Hepatocyte (in vitro differentiated cells): ENCODE measurements at regions not wholly inside any gene's neighbourhood (a gene's known extent, or its start where the extent isn't known, plus 50 kb on each side); places are given as distances from the start of the nearest gene placed in this dataset.

Source experiments
- DNase-seq: peaks from one replicate; pipeline ENCODE4 v3.0.0-alpha.2; 2016; ENCODE audit warnings: low spot score
- H2AFZ ChIP-seq: fragments of 200-600 bp; sonication (generic); 2 replicates; pipeline ENCODE4 v1.6.0; 2016; ENCODE audit warnings: antibody characterized with exemption, mild to moderate bottlenecking
- H3K27ac ChIP-seq: fragments of 200-600 bp; sonication (generic); 2 replicates; pipeline ENCODE4 v1.5.1; 2016; ENCODE audit warnings: mild to moderate bottlenecking
- H3K27me3 ChIP-seq: fragments of 200-600 bp; sonication (generic); 2 replicates; pipeline ENCODE4 v1.6.1; 2016
- H3K36me3 ChIP-seq: fragments of 200-600 bp; sonication (generic); replicated peaks from 2 replicates; pipeline ENCODE4 v1.5.1; 2016; ENCODE audit warnings: low read depth; ENCODE audit not compliant: insufficient read depth
- H3K4me1 ChIP-seq: fragments of 200-600 bp; sonication (generic); 2 replicates; pipeline ENCODE4 v1.5.1; 2016; ENCODE audit warnings: mild to moderate bottlenecking, moderate library complexity; ENCODE audit not compliant: insufficient read depth
- H3K4me2 ChIP-seq: fragments of 200-600 bp; sonication (generic); 2 replicates; pipeline ENCODE4 v1.6.0; 2016
- H3K4me3 ChIP-seq: fragments of 200-600 bp; sonication (generic); 2 replicates; pipeline ENCODE4 v1.5.1; 2016; ENCODE audit warnings: mild to moderate bottlenecking
- H3K79me2 ChIP-seq: fragments of 200-600 bp; sonication (generic); 2 replicates; pipeline ENCODE4 v1.6.0; 2017; ENCODE audit warnings: mild to moderate bottlenecking
- H3K9me2 ChIP-seq: fragments of 200-600 bp; sonication (generic); replicated peaks from 2 replicates; pipeline ENCODE4 v1.6.0; 2017; ENCODE audit warnings: mild to moderate bottlenecking; ENCODE audit not compliant: insufficient read depth
- H3K9me3 ChIP-seq: fragments of 200-600 bp; sonication (generic); 2 replicates; pipeline ENCODE4 v1.5.1; 2016; ENCODE audit warnings: low read depth, mild to moderate bottlenecking
- H4K20me1 ChIP-seq: fragments of 200-600 bp; sonication (generic); 2 replicates; pipeline ENCODE4 v1.6.0; 2016; ENCODE audit warnings: mild to moderate bottlenecking; ENCODE audit not compliant: insufficient read depth, poor library complexity, severe bottlenecking
- CTCF ChIP-seq: fragments of 200-600 bp; sonication (generic); IDR thresholded peaks from 2 replicates; pipeline ENCODE4 v1.5.1; 2016; ENCODE audit warnings: antibody characterized with exemption, mild to moderate bottlenecking; ENCODE audit not compliant: poor library complexity
- EZH2 ChIP-seq: fragments of 200-600 bp; sonication (generic); IDR thresholded peaks from 2 replicates; pipeline ENCODE4 v1.6.1; 2016; ENCODE audit warnings: antibody characterized with exemption, mild to moderate bottlenecking, borderline replicate concordance
- EZH2phosphoT487 ChIP-seq: fragments of 200-600 bp; sonication (generic); IDR thresholded peaks from one replicate; pipeline ENCODE4 v1.6.1; 2018; ENCODE audit warnings: antibody characterized with exemption, mild to moderate bottlenecking, low read depth, moderate library complexity; ENCODE audit not compliant: unreplicated experiment, severe bottlenecking
- WGBS: methylation state at CpG from one replicate; pipeline ENCODE4 v1.1.6; 2016; ENCODE audit warnings: low lambda C conversion rate; ENCODE audit errors: missing lambda C conversion rate; 5-methylcytosine and 5-hydroxymethylcytosine counted together

GRCh38 chr16:49932946-49933345 lies 77.0 kb upstream of the ZNF423 start:
- no peak overlapping the region for H2AFZ ChIP-seq
- 43% methylated on average over 4 of the region's 4 CpGs for WGBS
- no peaks in the 10 kb centered on the region for H4K20me1 ChIP-seq
- H3K36me3 ChIP-seq, result no peaks in the 10 kb centered on the region
- no peak overlapping the region for H3K27ac ChIP-seq
- DNase-seq, result no peak
- H3K4me3 ChIP-seq, result no peak overlapping the region
- no peaks in the 10 kb centered on the region for H3K27me3 ChIP-seq
- no peak overlapping the region for H3K4me2 ChIP-seq
- H3K9me2 ChIP-seq, result no peaks in the 10 kb centered on the region
- H3K9me3 ChIP-seq, result no peaks in the 10 kb centered on the region
- no peaks in the 10 kb centered on the region for H3K79me2 ChIP-seq
- H3K4me1 ChIP-seq, result no peaks in the 10 kb centered on the region
- TF ChIP-seq EZH2phosphoT487 (no peak), CTCF (no peak), EZH2 (no peak)

- no peak overlapping the region for H3K4me3 ChIP-seq
- H4K20me1 ChIP-seq, result no peaks in the 10 kb centered on the region
- WGBS, result 97% methylated on average over 6 of the region's 6 CpGs
- H3K4me2 ChIP-seq, result no peak overlapping the region
- H3K36me3 ChIP-seq, result no peaks in the 10 kb centered on the region
- H3K9me2 ChIP-seq, result no peaks in the 10 kb centered on the region
- no peaks in the 10 kb centered on the region for H3K27me3 ChIP-seq
- H2AFZ ChIP-seq, result no peak overlapping the region
- H3K4me1 ChIP-seq, result no peaks in the 10 kb centered on the region
- no peak for DNase-seq
- H3K9me3 ChIP-seq, result no peaks in the 10 kb centered on the region
- no peak overlapping the region for H3K27ac ChIP-seq
- no peaks in the 10 kb centered on the region for H3K79me2 ChIP-seq
- TF ChIP-seq EZH2phosphoT487, result no peak
These were observed 80.9 kb upstream of the ZNF423 start for GRCh38 chr16:49936791-49937190.

- Histone ChIP-seq H2AFZ (no peak overlapping the region), H3K27me3 (no peaks in the 10 kb centered on the region), H3K4me1 (no peaks in the 10 kb centered on the region), H3K9me3 (no peaks in the 10 kb centered on the region), H3K9me2 (no peaks in the 10 kb centered on the region), H3K4me3 (no peak overlapping the region), H4K20me1 (no peaks in the 10 kb centered on the region), H3K4me2 (no peak overlapping the region), H3K79me2 (no peaks in the 10 kb centered on the region), H3K36me3 (no peaks in the 10 kb centered on the region), H3K27ac (no peak overlapping the region)
- no peak for DNase-seq
- WGBS, result 91% methylated on average over 7 of the region's 7 CpGs
- TF ChIP-seq EZH2 (no peak), EZH2phosphoT487 (no peak), CTCF (no peak)
These were observed 82.0 kb upstream of the ZNF423 start for GRCh38 chr16:49937886-49938285.

GRCh38 chr16:49939495-49939894 lies 83.6 kb upstream of the ZNF423 start:
- no peaks in the 10 kb centered on the region for H3K36me3 ChIP-seq
- H3K27me3 ChIP-seq, result no peaks in the 10 kb centered on the region
- H4K20me1 ChIP-seq, result no peaks in the 10 kb centered on the region
- H2AFZ ChIP-seq, result no peak overlapping the region
- DNase-seq, result no peak
- no peak overlapping the region for H3K27ac ChIP-seq
- no peaks in the 10 kb centered on the region for H3K4me1 ChIP-seq
- H3K9me2 ChIP-seq, result no peaks in the 10 kb centered on the region
- no peak overlapping the region for H3K4me3 ChIP-seq
- H3K4me2 ChIP-seq, result no peak overlapping the region
- 97% methylated on average over 2 of the region's 2 CpGs for WGBS
- H3K79me2 ChIP-seq, result no peaks in the 10 kb centered on the region
- H3K9me3 ChIP-seq, result no peaks in the 10 kb centered on the region
- TF ChIP-seq CTCF (no peak), EZH2phosphoT487 (no peak), EZH2 (no peak)
